GM13976 (cell line): ENCODE measurements at regions not wholly inside any gene's neighbourhood (a gene's known extent, or its start where the extent isn't known, plus 50 kb on each side); places are given as distances from the start of the nearest gene placed in this dataset.

ENCODE experiments used
- DNase-seq: peaks from one replicate; pipeline ENCODE4 v3.0.0; 2012; ENCODE audit warnings: low spot score
- CTCF ChIP-seq: IDR thresholded peaks from 2 replicates; pipeline ENCODE4 v1.5.1; 2012; ENCODE audit warnings: borderline replicate concordance, mild to moderate bottlenecking; ENCODE audit not compliant: insufficient read depth; ENCODE audit errors: extremely low read depth, missing control alignments, control extremely low read depth
- in situ Hi-C: fragments of 300-500 bp; cut with MboI; formaldehyde crosslinking; loops from one replicate; pipeline ENCODE4 v1.12.0; 2022; ENCODE audit warnings: low sequenced_read_pairs, mixed read lengths, inconsistent platforms; ENCODE audit not compliant: unreplicated experiment

DNA sequence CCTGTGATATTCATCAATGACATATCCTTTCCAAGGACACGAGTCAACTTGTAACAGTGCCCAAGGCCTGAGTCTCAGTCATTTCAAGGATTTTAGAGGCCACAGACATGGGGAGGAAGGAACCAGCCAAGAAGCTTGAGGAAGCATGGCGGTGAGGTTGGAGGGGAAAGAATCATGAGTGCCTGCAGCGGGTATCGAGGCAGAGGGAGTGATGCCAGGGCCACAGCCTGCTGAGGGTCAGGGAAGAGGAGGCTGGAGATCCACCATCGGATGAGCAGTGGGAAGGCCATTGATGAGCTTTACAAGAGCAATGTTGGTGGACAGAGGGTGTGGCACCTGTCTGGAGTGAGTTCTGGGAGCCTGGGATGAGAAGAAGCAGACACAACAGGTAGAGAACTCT, 88.5 kb upstream of the IER5L start:
- in situ Hi-C loops = no loop called here
- DNase-seq = no peak
- no peak for TF ChIP-seq CTCF

GRCh38 chr9:129264388-129264787, 86.3 kb upstream of the IER5L start:
- in situ Hi-C loops = no loop called here
- no peak for DNase-seq
- TF ChIP-seq CTCF = no peak

DNA sequence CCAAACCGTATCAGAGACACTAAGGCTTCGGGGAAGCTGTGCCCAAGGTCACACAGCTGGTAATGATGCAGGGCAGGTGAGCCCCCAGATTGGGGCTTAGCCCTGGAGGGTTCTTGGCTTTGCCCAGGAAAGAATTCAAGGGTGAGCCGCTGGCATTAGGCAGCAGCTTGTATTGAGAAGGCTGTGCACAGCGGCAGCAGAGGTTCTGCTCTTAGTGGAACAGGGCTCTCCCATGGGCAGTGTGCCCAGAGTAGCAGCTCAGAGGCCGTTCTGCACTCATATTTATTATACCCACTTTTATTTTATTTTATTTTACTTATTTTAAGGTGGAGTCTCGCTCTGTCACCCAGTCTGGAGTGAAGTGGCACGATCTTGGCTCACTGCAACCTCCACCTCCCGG, 85.8 kb upstream of the IER5L start:
- no peak for TF ChIP-seq CTCF
- no peak for DNase-seq
- in situ Hi-C loops = no loop called here

GRCh38 chr9:129262261-129262660, 84.2 kb upstream of the IER5L start:
- TF ChIP-seq CTCF = no peak

GRCh38 chr9:129259375-129259774, 81.3 kb upstream of the IER5L start:
- in situ Hi-C loops = no loop called here
- DNase-seq = no peak
- TF ChIP-seq CTCF = no peak

More at GRCh38 chr9:129262261-129262660, 84.2 kb upstream of the IER5L start:
- in situ Hi-C loops = no loop called here
- DNase-seq = no peak

DNA sequence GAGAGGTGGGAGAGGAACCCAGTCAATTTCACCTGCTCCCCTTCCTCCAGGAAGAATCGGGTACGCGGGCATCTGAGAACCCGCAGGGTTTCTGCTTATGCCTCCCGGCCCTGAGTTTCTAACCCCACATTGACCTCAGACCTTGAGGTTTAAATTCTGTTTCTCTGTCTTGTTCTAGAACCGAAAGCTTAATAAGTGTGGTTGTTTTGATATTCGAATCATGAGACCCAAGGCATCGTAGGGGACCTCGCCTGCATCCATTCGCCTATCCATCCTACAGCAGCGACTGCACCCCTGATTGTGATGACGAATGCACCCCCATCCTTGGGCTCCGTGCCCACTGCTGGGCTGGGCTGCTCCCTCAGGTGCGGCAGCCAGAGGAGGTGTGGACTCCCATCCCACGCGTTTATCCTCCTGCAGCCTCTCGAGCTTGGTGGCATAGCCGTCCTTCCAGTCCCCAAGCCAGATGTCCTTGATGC, 80.8 kb upstream of the IER5L start:
- no peak for DNase-seq
- in situ Hi-C loops = no loop called here
- TF ChIP-seq CTCF = no peak
